ENCODE measurements at regions not wholly inside any gene's neighbourhood (a gene's known extent, or its start where the extent isn't known, plus 50 kb on each side); places are given as distances from the start of the nearest gene placed in this dataset.
A peak's percentile ranks its signal among the peaks of the same experiment; 100 is the strongest.
"Not testable (repeated sequence)": the region's sequence is repeated elsewhere in the genome, so short reads cannot be mapped to it uniquely, and the experiment has no call there.

- DNase-seq (no peak), ATAC-seq (no peak)
- no peak overlapping the region for H3K4me3 Mint-ChIP-seq
- H3K36me3 Mint-ChIP-seq (ENCODE audit: low read depth): no peaks in the 10 kb centered on the region
- no peaks in the 10 kb centered on the region for H3K4me1 Mint-ChIP-seq
- no peak overlapping the region for H3K27ac Mint-ChIP-seq
- H3K27me3 Mint-ChIP-seq: peaks cover 28% of the 10 kb centered on the region
- H3K9me3 ChIP-seq (ENCODE audit: control insufficient read depth, low read length, poor library complexity, severe bottlenecking): no peaks in the 10 kb centered on the region
Observed at GRCh38 chr3:107224026-107224596, 153.1 kb upstream of the CCDC54 start.

GRCh38 chr3:107227091-107227490 lies 150.1 kb upstream of the CCDC54 start:
- H3K27me3 Mint-ChIP-seq: peaks cover 20% of the 10 kb centered on the region
- no peaks in the 10 kb centered on the region for H3K9me3 ChIP-seq (ENCODE audit: control insufficient read depth, low read length, poor library complexity, severe bottlenecking)
- no peak overlapping the region for H3K27ac Mint-ChIP-seq
- H3K36me3 Mint-ChIP-seq (ENCODE audit: low read depth): no peaks in the 10 kb centered on the region
- H3K4me3 Mint-ChIP-seq: no peak overlapping the region
- H3K4me1 Mint-ChIP-seq: no peaks in the 10 kb centered on the region
- ATAC-seq (no peak), DNase-seq (no peak)

DNA sequence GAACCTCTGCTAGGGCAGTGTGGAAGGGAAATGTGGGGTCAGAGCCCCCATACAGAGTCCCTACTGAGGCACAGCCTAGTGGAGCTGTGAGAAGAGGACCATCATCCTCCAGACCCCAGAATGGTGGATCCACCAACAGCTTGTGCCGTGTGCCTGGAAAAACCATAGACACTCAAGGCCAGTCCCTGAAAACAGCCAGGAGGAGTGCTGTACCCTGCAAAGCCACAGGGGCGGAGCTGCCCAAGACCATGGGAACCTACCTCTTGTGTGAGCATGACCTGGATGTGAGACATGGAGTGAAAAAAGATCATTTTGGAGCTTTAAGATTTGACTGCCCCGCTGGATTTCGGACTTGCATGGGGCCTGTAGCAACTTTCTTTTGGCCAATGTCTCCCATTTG lies 143.4 kb upstream of the CCDC54 start:
- H3K4me1 Mint-ChIP-seq; H3K36me3 Mint-ChIP-seq (ENCODE audit: low read depth); DNase-seq; H3K4me3 Mint-ChIP-seq; ATAC-seq; H3K27ac Mint-ChIP-seq; H3K9me3 ChIP-seq (ENCODE audit: control insufficient read depth, low read length, poor library complexity, severe bottlenecking): not testable (repeated sequence)
- H3K27me3 Mint-ChIP-seq: peaks cover 32% of the 10 kb centered on the region

- peaks cover 38% of the 10 kb centered on the region for H3K27me3 Mint-ChIP-seq
- ATAC-seq (no peak), DNase-seq (no peak)
- peaks cover 10% of the 10 kb centered on the region for H3K4me1 Mint-ChIP-seq
- peak overlapping the region; percentile 45 for H3K27ac Mint-ChIP-seq
- no peaks in the 10 kb centered on the region for H3K36me3 Mint-ChIP-seq (ENCODE audit: low read depth)
- peak overlapping the region; percentile 76 for H3K4me3 Mint-ChIP-seq
- no peaks in the 10 kb centered on the region for H3K9me3 ChIP-seq (ENCODE audit: control insufficient read depth, low read length, poor library complexity, severe bottlenecking)
Observed at GRCh38 chr3:107235193-107235927, 141.9 kb upstream of the CCDC54 start.

- peak overlapping the region; percentile 45 for H3K27ac Mint-ChIP-seq
- H3K27me3 Mint-ChIP-seq: peaks cover 38% of the 10 kb centered on the region
- peak overlapping the region; percentile 76 for H3K4me3 Mint-ChIP-seq
- DNase-seq: peak in 1 of 3 donors; percentile 21
- H3K9me3 ChIP-seq (ENCODE audit: control insufficient read depth, low read length, poor library complexity, severe bottlenecking): no peaks in the 10 kb centered on the region
- peaks cover 11% of the 10 kb centered on the region for H3K4me1 Mint-ChIP-seq
- H3K36me3 Mint-ChIP-seq (ENCODE audit: low read depth): no peaks in the 10 kb centered on the region
- ATAC-seq: peak; percentile 74
Observed at GRCh38 chr3:107235928-107236315, 141.3 kb upstream of the CCDC54 start.

- no peak for ATAC-seq
Observed at GRCh38 chr3:107236655-107237337, 140.4 kb upstream of the CCDC54 start.

GRCh38 chr3:107238787-107239186 lies 138.5 kb upstream of the CCDC54 start:
- no peaks in the 10 kb centered on the region for H3K36me3 Mint-ChIP-seq (ENCODE audit: low read depth)
- no peak for ATAC-seq
- peaks cover 19% of the 10 kb centered on the region for H3K4me1 Mint-ChIP-seq
- H3K9me3 ChIP-seq (ENCODE audit: control insufficient read depth, low read length, poor library complexity, severe bottlenecking): no peaks in the 10 kb centered on the region
- no peak for DNase-seq
- no peak overlapping the region for H3K27ac Mint-ChIP-seq
- no peak overlapping the region for H3K4me3 Mint-ChIP-seq
- H3K27me3 Mint-ChIP-seq: peaks cover 35% of the 10 kb centered on the region

More at GRCh38 chr3:107236655-107237337, 140.4 kb upstream of the CCDC54 start:
- Mint-ChIP-seq H3K27ac (no peak overlapping the region), H3K4me1 (peaks cover 16% of the 10 kb centered on the region), H3K36me3 (ENCODE audit: low read depth) (no peaks in the 10 kb centered on the region), H3K4me3 (no peak overlapping the region), H3K27me3 (peaks cover 43% of the 10 kb centered on the region)
- no peaks in the 10 kb centered on the region for H3K9me3 ChIP-seq (ENCODE audit: control insufficient read depth, low read length, poor library complexity, severe bottlenecking)
- no peak for DNase-seq

- Mint-ChIP-seq H3K4me1 (peaks cover 19% of the 10 kb centered on the region), H3K36me3 (ENCODE audit: low read depth) (no peaks in the 10 kb centered on the region), H3K27ac (no peak overlapping the region), H3K27me3 (peaks cover 30% of the 10 kb centered on the region), H3K4me3 (peak overlapping the region; percentile 90)
- no peak for DNase-seq
- no peaks in the 10 kb centered on the region for H3K9me3 ChIP-seq (ENCODE audit: control insufficient read depth, low read length, poor library complexity, severe bottlenecking)
- ATAC-seq: no peak
Observed at GRCh38 chr3:107239703-107240102, 137.5 kb upstream of the CCDC54 start.

GRCh38 chr3:107240183-107241091 lies 136.8 kb upstream of the CCDC54 start:
- DNase-seq: peak; percentile 56 to 65 (median 63)
- H3K27ac Mint-ChIP-seq: no peak overlapping the region

GRCh38 chr3:107241217-107241616 lies 136.0 kb upstream of the CCDC54 start:
- ATAC-seq: no peak
- no peak overlapping the region for H3K27ac Mint-ChIP-seq
- H3K4me1 Mint-ChIP-seq: peaks cover 12% of the 10 kb centered on the region
- H3K27me3 Mint-ChIP-seq: peaks cover 22% of the 10 kb centered on the region
- H3K36me3 Mint-ChIP-seq (ENCODE audit: low read depth): no peaks in the 10 kb centered on the region
- no peak for DNase-seq
- peak overlapping the region; percentile 90 for H3K4me3 Mint-ChIP-seq
- H3K9me3 ChIP-seq (ENCODE audit: control insufficient read depth, low read length, poor library complexity, severe bottlenecking): no peaks in the 10 kb centered on the region

More at GRCh38 chr3:107240183-107241091, 136.8 kb upstream of the CCDC54 start:
- H3K27me3 Mint-ChIP-seq: peaks cover 28% of the 10 kb centered on the region
- H3K4me3 Mint-ChIP-seq: peak overlapping the region; percentile 90
- H3K9me3 ChIP-seq (ENCODE audit: control insufficient read depth, low read length, poor library complexity, severe bottlenecking): no peaks in the 10 kb centered on the region
- ATAC-seq: peak; percentile 92
- H3K4me1 Mint-ChIP-seq: peaks cover 18% of the 10 kb centered on the region
- no peaks in the 10 kb centered on the region for H3K36me3 Mint-ChIP-seq (ENCODE audit: low read depth)

DNA sequence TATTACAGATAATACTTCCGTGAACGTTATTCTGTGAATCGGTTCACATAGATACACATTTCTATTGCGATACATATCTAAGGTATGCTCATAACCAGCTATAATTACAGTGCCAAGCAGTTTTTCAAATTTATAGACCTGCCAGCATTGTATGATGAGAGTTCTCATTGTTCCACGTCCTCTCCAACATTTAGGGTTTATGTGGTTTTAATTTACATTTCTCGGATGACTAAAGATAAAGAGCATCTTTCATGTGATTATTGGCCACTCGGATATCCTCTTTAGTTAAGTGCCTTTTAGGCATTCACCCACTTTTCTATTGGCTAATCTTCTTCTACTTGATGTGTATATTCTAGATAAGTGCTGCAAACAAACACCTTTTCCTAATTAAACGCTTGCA lies 134.7 kb upstream of the CCDC54 start:
- no peak for ATAC-seq
- peaks cover 12% of the 10 kb centered on the region for H3K4me1 Mint-ChIP-seq
- no peak overlapping the region for H3K27ac Mint-ChIP-seq
- no peaks in the 10 kb centered on the region for H3K9me3 ChIP-seq (ENCODE audit: control insufficient read depth, low read length, poor library complexity, severe bottlenecking)
- no peak for DNase-seq
- H3K4me3 Mint-ChIP-seq: no peak overlapping the region
- no peaks in the 10 kb centered on the region for H3K36me3 Mint-ChIP-seq (ENCODE audit: low read depth)
- H3K27me3 Mint-ChIP-seq: peaks cover 14% of the 10 kb centered on the region

- DNase-seq: no peak
- H3K27me3 Mint-ChIP-seq: peaks cover 6% of the 10 kb centered on the region
- no peaks in the 10 kb centered on the region for H3K9me3 ChIP-seq (ENCODE audit: control insufficient read depth, low read length, poor library complexity, severe bottlenecking)
- H3K36me3 Mint-ChIP-seq (ENCODE audit: low read depth): no peaks in the 10 kb centered on the region
- no peak overlapping the region for H3K4me3 Mint-ChIP-seq
- no peak overlapping the region for H3K27ac Mint-ChIP-seq
- peaks cover 2% of the 10 kb centered on the region for H3K4me1 Mint-ChIP-seq
- ATAC-seq: no peak
Observed at GRCh38 chr3:107247116-107247515, 130.1 kb upstream of the CCDC54 start.

GRCh38 chr3:107249132-107249531 lies 128.1 kb upstream of the CCDC54 start:
- peaks cover 11% of the 10 kb centered on the region for H3K27me3 Mint-ChIP-seq
- DNase-seq (no peak), ATAC-seq (no peak)
- no peak overlapping the region for H3K4me3 Mint-ChIP-seq
- no peaks in the 10 kb centered on the region for H3K9me3 ChIP-seq (ENCODE audit: control insufficient read depth, low read length, poor library complexity, severe bottlenecking)
- H3K27ac Mint-ChIP-seq: no peak overlapping the region
- H3K36me3 Mint-ChIP-seq (ENCODE audit: low read depth): no peaks in the 10 kb centered on the region
- peaks cover 2% of the 10 kb centered on the region for H3K4me1 Mint-ChIP-seq
